ENCODE measurements at regions not wholly inside any gene's neighbourhood (a gene's known extent, or its start where the extent isn't known, plus 50 kb on each side); places are given as distances from the start of the nearest gene placed in this dataset.

DNA sequence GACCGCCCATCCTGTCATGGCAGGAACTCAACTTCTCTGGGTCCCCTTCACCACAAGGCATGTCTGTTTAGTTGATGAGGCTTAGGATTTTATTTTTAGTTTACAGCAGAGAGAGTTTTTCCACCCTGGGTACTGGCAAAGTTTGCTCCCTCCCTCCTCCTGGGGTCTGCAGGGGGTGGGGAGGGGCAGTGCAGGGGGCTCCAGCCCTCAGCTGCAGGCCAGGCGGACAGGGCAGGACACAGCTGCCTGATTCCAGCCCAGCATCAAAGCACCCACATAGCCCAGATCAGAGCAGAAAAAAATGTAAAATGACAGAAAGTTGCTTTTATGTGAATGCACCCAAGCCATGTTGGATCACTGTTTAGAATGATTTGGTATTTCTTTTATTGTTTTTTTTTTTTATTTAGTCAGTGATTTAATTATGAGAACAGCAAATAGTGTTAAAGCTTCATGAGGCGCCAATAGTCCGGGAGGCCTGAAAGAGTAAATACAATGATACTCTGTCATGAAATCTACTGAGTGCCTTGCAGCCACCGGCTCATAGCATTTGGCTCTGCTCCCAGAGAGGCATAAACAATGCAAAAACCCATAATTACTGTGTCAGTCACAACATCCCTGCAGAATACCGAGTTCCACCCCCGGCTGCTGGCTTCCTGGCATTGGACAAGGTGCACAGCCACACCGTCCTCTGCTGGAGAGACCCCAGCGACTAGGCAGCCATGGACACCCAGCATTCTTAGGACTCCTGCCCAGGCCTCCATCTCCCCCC is 923.5 kb downstream of the UQCRFS1 start:
- peak; percentile 1 for DNase-seq (ENCODE audit: low read depth)
- no peak for FAIRE-seq
- no peak overlapping the region for H3K4me3 ChIP-seq (ENCODE audit: low read depth, low read length)

DNA sequence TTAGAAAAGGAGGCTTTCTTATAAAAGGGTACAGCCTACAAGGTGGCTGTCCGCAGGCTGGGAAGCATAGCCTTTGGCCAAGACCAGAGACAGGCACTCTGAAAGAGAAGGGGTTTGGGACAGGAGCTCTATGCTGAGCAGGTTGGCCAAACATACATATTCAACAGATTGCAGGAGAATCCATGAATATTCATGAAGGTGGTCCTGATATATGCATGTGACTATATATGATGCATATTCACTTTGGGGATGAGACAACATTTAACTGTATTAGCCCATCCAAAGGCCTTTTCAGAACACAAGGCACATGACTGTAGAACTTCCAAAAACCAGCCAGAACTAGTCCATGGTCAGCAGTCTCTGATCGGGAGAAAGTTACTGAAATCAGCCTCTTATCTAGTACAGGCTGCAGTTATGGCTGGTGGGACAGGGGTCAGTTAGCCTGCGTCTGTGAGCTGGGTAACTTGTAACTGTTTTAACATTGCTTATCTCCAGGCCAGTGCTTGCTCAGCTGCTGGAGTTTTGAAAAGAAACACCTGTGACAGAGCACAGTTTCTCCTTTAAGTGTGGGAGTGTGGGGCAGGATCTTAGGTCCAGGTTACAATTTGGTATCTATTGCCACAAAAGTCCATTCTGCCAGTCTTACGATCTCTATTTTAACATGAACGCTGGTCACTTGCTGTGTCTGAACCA is 924.2 kb downstream of the UQCRFS1 start:
- Histone ChIP-seq H3K36me3 (ENCODE audit: control insufficient read depth, insufficient read depth, low read length) (no peaks in the 10 kb centered on the region), H3K4me3 (ENCODE audit: low read depth, low read length) (no peak overlapping the region), H3K27me3 (ENCODE audit: control insufficient read depth, insufficient read depth, low read length) (no peaks in the 10 kb centered on the region)
- DNase-seq (ENCODE audit: low read depth), result no peak
- FAIRE-seq, result no peak
- TF ChIP-seq, protein P1, sequence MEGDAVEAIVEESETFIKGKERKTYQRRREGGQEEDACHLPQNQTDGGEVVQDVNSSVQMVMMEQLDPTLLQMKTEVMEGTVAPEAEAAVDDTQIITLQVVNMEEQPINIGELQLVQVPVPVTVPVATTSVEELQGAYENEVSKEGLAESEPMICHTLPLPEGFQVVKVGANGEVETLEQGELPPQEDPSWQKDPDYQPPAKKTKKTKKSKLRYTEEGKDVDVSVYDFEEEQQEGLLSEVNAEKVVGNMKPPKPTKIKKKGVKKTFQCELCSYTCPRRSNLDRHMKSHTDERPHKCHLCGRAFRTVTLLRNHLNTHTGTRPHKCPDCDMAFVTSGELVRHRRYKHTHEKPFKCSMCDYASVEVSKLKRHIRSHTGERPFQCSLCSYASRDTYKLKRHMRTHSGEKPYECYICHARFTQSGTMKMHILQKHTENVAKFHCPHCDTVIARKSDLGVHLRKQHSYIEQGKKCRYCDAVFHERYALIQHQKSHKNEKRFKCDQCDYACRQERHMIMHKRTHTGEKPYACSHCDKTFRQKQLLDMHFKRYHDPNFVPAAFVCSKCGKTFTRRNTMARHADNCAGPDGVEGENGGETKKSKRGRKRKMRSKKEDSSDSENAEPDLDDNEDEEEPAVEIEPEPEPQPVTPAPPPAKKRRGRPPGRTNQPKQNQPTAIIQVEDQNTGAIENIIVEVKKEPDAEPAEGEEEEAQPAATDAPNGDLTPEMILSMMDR (IDR thresholded peaks at IDR 0.05; ENCODE audit: insufficient read depth, low read length, severe bottlenecking), result no peak

More for the DNA sequence above, 923.5 kb downstream of the UQCRFS1 start:
- no peaks in the 10 kb centered on the region for H3K27me3 ChIP-seq (ENCODE audit: control insufficient read depth, insufficient read depth, low read length)
- TF ChIP-seq, protein P1 (IDR thresholded peaks at IDR 0.05; ENCODE audit: insufficient read depth, low read length, severe bottlenecking), result no peak
- H3K36me3 ChIP-seq (ENCODE audit: control insufficient read depth, insufficient read depth, low read length), result no peaks in the 10 kb centered on the region

DNA sequence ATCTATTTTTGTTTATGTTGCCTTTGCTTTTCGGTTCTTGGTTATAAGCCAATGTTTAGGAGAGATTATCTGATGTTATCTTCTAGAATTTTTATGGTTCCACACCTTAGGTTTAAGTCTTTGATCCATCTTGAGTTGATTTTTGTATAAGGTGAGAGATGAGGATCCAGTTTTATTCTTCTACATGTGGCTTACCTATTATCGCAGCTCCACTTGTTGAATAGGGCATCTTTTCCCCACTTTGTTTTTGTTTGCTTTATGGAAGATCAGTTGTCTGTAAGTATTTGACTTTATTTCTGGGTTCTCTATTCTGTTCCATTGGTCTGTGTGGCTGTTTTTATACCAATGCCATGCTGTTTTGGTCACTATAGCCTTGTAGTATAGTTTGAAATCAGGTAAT is 927.0 kb downstream of the UQCRFS1 start:
- no peaks in the 10 kb centered on the region for H3K27me3 ChIP-seq (ENCODE audit: control insufficient read depth, insufficient read depth, low read length)
- DNase-seq (ENCODE audit: low read depth), result no peak
- H3K4me3 ChIP-seq (ENCODE audit: low read depth, low read length), result no peak overlapping the region
- FAIRE-seq, result no peak
- no peaks in the 10 kb centered on the region for H3K36me3 ChIP-seq (ENCODE audit: control insufficient read depth, insufficient read depth, low read length)
- TF ChIP-seq, protein P1 (IDR thresholded peaks at IDR 0.05; ENCODE audit: insufficient read depth, low read length, severe bottlenecking), result no peak

DNA sequence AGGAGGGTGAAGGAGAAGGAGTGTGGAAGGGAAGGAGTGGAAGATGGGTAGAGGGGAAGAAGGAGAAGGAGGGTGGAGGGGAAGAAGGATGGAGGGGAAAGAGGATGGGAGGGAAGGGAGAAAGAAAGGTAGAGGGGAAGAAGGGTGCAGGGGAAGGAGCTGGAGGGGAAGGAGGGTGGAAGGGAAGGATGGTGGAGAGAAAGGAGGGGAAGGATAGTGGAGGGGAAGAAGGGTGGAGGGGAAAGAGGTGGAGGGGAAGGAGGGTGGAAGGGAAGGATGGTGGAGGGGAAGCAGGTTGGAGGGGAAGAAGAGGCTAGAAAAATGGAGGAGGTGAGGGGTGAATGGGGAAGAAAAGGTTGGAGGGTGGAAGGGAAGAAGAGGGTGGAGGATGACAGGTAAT is 927.9 kb downstream of the UQCRFS1 start:
- no peak for DNase-seq (ENCODE audit: low read depth)
- H3K36me3 ChIP-seq (ENCODE audit: control insufficient read depth, insufficient read depth, low read length), result no peaks in the 10 kb centered on the region
- H3K4me3 ChIP-seq (ENCODE audit: low read depth, low read length), result no peak overlapping the region
- TF ChIP-seq, protein P1 (IDR thresholded peaks at IDR 0.05; ENCODE audit: insufficient read depth, low read length, severe bottlenecking), result no peak
- no peaks in the 10 kb centered on the region for H3K27me3 ChIP-seq (ENCODE audit: control insufficient read depth, insufficient read depth, low read length)
- no peak for FAIRE-seq

DNA sequence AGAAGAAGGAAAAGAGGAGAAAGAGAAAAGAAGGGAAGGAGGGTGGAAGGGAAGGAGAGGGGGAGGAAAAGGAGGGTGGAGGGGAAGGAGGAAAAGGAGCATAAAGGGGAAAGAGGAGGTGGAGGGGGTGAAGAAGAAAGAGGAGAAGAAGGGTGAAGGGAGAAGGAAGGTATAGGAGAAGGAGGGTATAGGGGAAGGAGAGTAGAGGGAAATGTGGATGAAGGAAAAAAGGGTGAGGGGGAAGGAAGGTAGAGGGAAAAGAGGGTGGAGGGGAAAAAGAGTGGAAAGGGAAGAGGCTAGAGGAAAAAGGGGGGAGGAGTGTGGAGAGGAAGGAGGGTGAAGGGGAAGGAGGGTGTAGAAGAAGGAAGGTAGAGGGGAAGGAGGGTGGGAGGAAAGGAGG is 928.6 kb downstream of the UQCRFS1 start:
- H3K27me3 ChIP-seq (ENCODE audit: control insufficient read depth, insufficient read depth, low read length), result no peaks in the 10 kb centered on the region
- TF ChIP-seq, protein P1 (IDR thresholded peaks at IDR 0.05; ENCODE audit: insufficient read depth, low read length, severe bottlenecking), result no peak
- FAIRE-seq, result no peak
- no peaks in the 10 kb centered on the region for H3K36me3 ChIP-seq (ENCODE audit: control insufficient read depth, insufficient read depth, low read length)
- H3K4me3 ChIP-seq (ENCODE audit: low read depth, low read length), result no peak overlapping the region
- DNase-seq (ENCODE audit: low read depth), result no peak

Measured in bronchial epithelial cell (primary cell).